ENCODE measurements at regions not wholly inside any gene's neighbourhood (a gene's known extent, or its start where the extent isn't known, plus 50 kb on each side); places are given as distances from the start of the nearest gene placed in this dataset.

- TF ChIP-seq SMAD3 (CRISPR knock-in tag; conservative IDR thresholded peaks at IDR 0.05) (no peak), SNRNP70 (optimal IDR thresholded peaks at IDR 0.05; ENCODE audit: low read depth, low read length) (no peak), RAD21 (CRISPR knock-in tag; conservative IDR thresholded peaks at IDR 0.05 in 1 of 2, IDR thresholded peaks at IDR 0.05 in 1 of 2) (no peak), C11orf30 (IDR thresholded peaks at IDR 0.05; ENCODE audit: low read depth) (no peak), FOSL1 (tag; conservative IDR thresholded peaks at IDR 0.05) (no peak), MIER1 (IDR thresholded peaks at IDR 0.05; ENCODE audit: low read depth) (no peak), NR2F6 (CRISPR knock-in tag; IDR thresholded peaks at IDR 0.05) (no peak), POLR2B (IDR thresholded peaks at IDR 0.05; ENCODE audit: low read depth, partially characterized antibody) (no peak)
These were observed 148.0 kb upstream of the ZRANB2 start (continued) for GRCh38 chr1:71228742-71229365.

DNA sequence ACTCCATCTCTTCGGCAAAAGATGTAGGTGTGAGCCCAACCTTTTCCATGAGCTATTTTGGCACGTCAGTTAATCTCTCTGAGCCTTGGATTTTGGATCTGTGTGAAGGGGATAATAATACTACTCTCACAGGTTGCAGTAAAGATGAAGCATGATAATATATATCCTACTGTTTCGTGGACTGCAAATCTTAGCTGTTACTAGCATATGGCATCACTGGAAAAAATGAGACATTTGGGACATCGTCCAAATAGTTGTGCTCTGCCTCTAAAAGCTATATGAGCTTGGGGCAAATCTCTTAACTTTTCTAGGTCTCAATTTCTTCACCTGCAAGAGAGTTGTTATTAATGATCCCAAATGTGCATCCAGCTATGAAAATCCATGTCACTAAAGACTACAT lies 147.4 kb upstream of the ZRANB2 start:
- Histone ChIP-seq H3K79me2 (ENCODE audit: control insufficient read depth, insufficient read depth, low read length) (no peaks in the 10 kb centered on the region), H3K4me3 (no peak overlapping the region), H4K20me1 (replicated peaks; ENCODE audit: control insufficient read depth, insufficient read depth, low read length) (no peaks in the 10 kb centered on the region), H3K27me3 (ENCODE audit: control insufficient read depth in 2 of 2, insufficient read depth in 2 of 2, low read length in 2 of 2) (no peaks in the 10 kb centered on the region), H2AFZ (ENCODE audit: low read depth, low read length) (no peak overlapping the region), H3K9me1 (ENCODE audit: control insufficient read depth, insufficient read depth, low read length) (no peaks in the 10 kb centered on the region), H3K27ac (ENCODE audit: extremely low read depth, low read depth, low read length) (no peak overlapping the region), H3K9ac (ENCODE audit: insufficient read depth in 1 of 2, low read depth in 2 of 2, low read length in 2 of 2) (no peak overlapping the region), H3K4me2 (ENCODE audit: insufficient read depth, low read length) (no peak overlapping the region), H3K36me3 (ENCODE audit: control insufficient read depth, insufficient read depth, low read length) (no peaks in the 10 kb centered on the region), H3K9me3 (replicated peaks; ENCODE audit: control insufficient read depth, insufficient read depth, low read depth, low read length) (0 out of 2 replicates have a peak, but pooled peaks cover 2% of the 10 kb centered on the region), H3K4me1 (replicated peaks in 1 of 2; ENCODE audit: control insufficient read depth in 2 of 2, insufficient read depth in 2 of 2, low read length in 2 of 2) (no peaks in the 10 kb centered on the region)
- WGBS (ENCODE audit: insufficient coverage, low coverage, missing lambda C conversion rate): 3% methylated on average over 4 of the region's 4 CpGs
- in situ Hi-C loops (cut with MboI) (no loop called here), intact Hi-C loops (cut with micrococcal nuclease) (no loop called here)
- ATAC-seq: no peak
- DNase-seq (ENCODE audit: extremely low read depth in 1 of 4, low spot score in 3 of 4): no peak
- ChIA-PET CTCF (ENCODE audit: low intra/inter-chr PET ratio) (no interaction called here), POLR2A (no interaction called here)
- no TSS peak for BruUV-seq (replicated peaks)
- no peak for FAIRE-seq
- TF ChIP-seq, protein P1, sequence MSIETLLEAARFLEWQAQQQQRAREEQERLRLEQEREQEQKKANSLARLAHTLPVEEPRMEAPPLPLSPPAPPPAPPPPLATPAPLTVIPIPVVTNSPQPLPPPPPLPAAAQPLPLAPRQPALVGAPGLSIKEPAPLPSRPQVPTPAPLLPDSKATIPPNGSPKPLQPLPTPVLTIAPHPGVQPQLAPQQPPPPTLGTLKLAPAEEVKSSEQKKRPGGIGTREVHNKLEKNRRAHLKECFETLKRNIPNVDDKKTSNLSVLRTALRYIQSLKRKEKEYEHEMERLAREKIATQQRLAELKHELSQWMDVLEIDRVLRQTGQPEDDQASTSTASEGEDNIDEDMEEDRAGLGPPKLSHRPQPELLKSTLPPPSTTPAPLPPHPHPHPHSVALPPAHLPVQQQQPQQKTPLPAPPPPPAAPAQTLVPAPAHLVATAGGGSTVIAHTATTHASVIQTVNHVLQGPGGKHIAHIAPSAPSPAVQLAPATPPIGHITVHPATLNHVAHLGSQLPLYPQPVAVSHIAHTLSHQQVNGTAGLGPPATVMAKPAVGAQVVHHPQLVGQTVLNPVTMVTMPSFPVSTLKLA (conservative IDR thresholded peaks at IDR 0.05): no peak
- TF ChIP-seq SNRNP70 (optimal IDR thresholded peaks at IDR 0.05; ENCODE audit: low read depth, low read length): no peak
- no peak for TF ChIP-seq FOS (IDR thresholded peaks at IDR 0.05; ENCODE audit: extremely low read depth, insufficient read length)
- TF ChIP-seq CBX1 (IDR thresholded peaks at IDR 0.05; ENCODE audit: low read depth): no peak
- TF ChIP-seq ZNF253 (CRISPR knock-in tag; conservative IDR thresholded peaks at IDR 0.05): no peak
- no peak for TF ChIP-seq TBP (optimal IDR thresholded peaks at IDR 0.05; ENCODE audit: low read depth, low read length)
- TF ChIP-seq, protein P2, sequence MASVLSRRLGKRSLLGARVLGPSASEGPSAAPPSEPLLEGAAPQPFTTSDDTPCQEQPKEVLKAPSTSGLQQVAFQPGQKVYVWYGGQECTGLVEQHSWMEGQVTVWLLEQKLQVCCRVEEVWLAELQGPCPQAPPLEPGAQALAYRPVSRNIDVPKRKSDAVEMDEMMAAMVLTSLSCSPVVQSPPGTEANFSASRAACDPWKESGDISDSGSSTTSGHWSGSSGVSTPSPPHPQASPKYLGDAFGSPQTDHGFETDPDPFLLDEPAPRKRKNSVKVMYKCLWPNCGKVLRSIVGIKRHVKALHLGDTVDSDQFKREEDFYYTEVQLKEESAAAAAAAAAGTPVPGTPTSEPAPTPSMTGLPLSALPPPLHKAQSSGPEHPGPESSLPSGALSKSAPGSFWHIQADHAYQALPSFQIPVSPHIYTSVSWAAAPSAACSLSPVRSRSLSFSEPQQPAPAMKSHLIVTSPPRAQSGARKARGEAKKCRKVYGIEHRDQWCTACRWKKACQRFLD (CRISPR knock-in tag; IDR thresholded peaks at IDR 0.05): no peak
- no peak for TF ChIP-seq SNIP1 (IDR thresholded peaks at IDR 0.05; ENCODE audit: low read depth)
- no peak for TF ChIP-seq KLF16 (IDR thresholded peaks at IDR 0.05)
- no peak for TF ChIP-seq FIP1L1 (IDR thresholded peaks at IDR 0.05; ENCODE audit: low read depth, low read length, poor library complexity, severe bottlenecking)
- TF ChIP-seq C11orf30 (IDR thresholded peaks at IDR 0.05; ENCODE audit: low read depth): no peak
- TF ChIP-seq PHF21A (IDR thresholded peaks at IDR 0.05; ENCODE audit: borderline replicate concordance, low read depth): no peak
- TF ChIP-seq LEF1 (IDR thresholded peaks at IDR 0.05): no peak
